Mammary epithelial cell (primary cell): ENCODE measurements at regions not wholly inside any gene's neighbourhood (a gene's known extent, or its start where the extent isn't known, plus 50 kb on each side); places are given as distances from the start of the nearest gene placed in this dataset.

Experiments used
- EZH2 ChIP-seq: IDR thresholded peaks from 2 replicates; pipeline ENCODE4 v1.6.1; 2012; ENCODE audit warnings: low read length, inconsistent platforms, borderline replicate concordance
- TF ChIP-seq, protein P1 (sequence below), 2 donors: IDR thresholded peaks in 1 of 2; conservative IDR thresholded peaks in 1 of 2; 2 replicates each; pipeline ENCODE4 v1.5.1; 2011 to 2012; ENCODE audit warnings: inconsistent platforms in 2 of 2, low read length in 2 of 2, mild to moderate bottlenecking in 2 of 2, control low read depth in 1 of 2, low read depth in 1 of 2; ENCODE audit not compliant: insufficient read depth in 1 of 2; ENCODE audit errors: extremely low read depth in 1 of 2

DNA sequence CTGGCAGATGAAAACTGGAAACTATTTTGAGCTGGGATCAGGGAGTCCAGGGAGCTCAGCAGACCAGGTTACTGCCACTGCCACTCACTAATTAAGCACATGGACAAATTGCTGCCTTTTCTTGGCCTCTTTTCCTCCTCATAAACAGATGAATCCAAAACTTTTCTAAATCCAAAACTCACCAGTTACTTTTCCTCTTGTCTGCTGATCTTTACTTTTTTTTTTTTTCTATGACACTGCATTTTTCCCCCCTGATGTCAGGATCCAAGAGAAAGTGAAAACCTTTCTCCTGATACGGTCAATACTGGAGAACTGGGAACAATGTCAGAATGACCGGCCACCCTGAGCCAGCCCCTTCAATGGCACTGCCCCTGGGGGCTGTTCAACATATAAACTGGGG lies 405.8 kb downstream of the DUSP10 start:
- TF ChIP-seq, protein P1, sequence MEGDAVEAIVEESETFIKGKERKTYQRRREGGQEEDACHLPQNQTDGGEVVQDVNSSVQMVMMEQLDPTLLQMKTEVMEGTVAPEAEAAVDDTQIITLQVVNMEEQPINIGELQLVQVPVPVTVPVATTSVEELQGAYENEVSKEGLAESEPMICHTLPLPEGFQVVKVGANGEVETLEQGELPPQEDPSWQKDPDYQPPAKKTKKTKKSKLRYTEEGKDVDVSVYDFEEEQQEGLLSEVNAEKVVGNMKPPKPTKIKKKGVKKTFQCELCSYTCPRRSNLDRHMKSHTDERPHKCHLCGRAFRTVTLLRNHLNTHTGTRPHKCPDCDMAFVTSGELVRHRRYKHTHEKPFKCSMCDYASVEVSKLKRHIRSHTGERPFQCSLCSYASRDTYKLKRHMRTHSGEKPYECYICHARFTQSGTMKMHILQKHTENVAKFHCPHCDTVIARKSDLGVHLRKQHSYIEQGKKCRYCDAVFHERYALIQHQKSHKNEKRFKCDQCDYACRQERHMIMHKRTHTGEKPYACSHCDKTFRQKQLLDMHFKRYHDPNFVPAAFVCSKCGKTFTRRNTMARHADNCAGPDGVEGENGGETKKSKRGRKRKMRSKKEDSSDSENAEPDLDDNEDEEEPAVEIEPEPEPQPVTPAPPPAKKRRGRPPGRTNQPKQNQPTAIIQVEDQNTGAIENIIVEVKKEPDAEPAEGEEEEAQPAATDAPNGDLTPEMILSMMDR (conservative IDR thresholded peaks at IDR 0.05 in 1 of 2, IDR thresholded peaks at IDR 0.05 in 1 of 2; ENCODE audit: extremely low read depth in 1 of 2, insufficient read depth in 1 of 2, low read depth in 1 of 2, low read length in 2 of 2), result no peak
- TF ChIP-seq EZH2, result no peak
